Fibroblast of villous mesenchyme (primary cell): ENCODE measurements at regions not wholly inside any gene's neighbourhood (a gene's known extent, or its start where the extent isn't known, plus 50 kb on each side); places are given as distances from the start of the nearest gene placed in this dataset.

Source experiments
- DNase-seq: peaks from one replicate; pipeline ENCODE4 v3.0.0-alpha.2; 2010; ENCODE audit warnings: low read depth
- H3K4me3 ChIP-seq: 2 replicates; pipeline ENCODE4 v1.5.1; 2011; ENCODE audit warnings: low read depth, mild to moderate bottlenecking, low read length
- CTCF ChIP-seq: IDR thresholded peaks from 2 replicates; pipeline ENCODE4 v1.5.1; 2012; ENCODE audit warnings: low read depth, mild to moderate bottlenecking, low read length; ENCODE audit not compliant: insufficient read depth

GRCh38 chr10:84844461-84844860 lies 516.1 kb downstream of the CCSER2 start:
- H3K4me3 ChIP-seq, result no peak overlapping the region
- no peak for DNase-seq
- TF ChIP-seq CTCF, result no peak

DNA sequence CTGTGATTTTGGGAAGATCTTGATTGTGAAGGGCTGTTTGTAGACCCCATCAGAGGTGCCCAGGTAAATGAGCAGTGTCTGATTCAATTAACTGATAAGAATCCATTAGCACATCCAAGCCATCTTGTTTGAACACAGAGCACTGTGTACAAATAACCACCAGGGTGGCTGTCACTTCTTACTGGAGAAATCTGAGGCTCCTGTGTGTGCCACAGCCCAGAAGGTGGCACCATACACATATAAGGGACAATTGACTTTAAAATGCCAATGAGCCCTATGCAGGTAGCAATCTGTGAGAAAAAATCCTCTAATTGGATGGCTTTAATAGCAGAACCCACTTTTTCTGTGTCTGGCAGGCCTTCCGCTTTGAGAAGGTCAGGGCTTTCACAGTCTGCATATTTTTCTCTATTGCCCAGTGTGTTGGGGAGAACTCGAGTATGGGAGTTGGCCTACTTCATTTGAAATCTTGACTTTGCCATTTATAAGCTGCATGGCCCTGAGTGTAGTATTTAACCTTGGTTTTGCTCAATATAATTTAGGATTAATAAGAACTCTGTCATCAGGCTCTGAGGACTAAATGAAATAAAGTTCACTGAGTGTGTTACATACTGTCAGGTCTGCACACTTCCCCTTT lies 517.4 kb downstream of the CCSER2 start:
- no peak for TF ChIP-seq CTCF
- H3K4me3 ChIP-seq, result no peak overlapping the region
- DNase-seq, result no peak

GRCh38 chr10:84846658-84847316 lies 518.4 kb downstream of the CCSER2 start:
- H3K4me3 ChIP-seq, result no peak overlapping the region
- TF ChIP-seq CTCF, result no peak
- no peak for DNase-seq

DNA sequence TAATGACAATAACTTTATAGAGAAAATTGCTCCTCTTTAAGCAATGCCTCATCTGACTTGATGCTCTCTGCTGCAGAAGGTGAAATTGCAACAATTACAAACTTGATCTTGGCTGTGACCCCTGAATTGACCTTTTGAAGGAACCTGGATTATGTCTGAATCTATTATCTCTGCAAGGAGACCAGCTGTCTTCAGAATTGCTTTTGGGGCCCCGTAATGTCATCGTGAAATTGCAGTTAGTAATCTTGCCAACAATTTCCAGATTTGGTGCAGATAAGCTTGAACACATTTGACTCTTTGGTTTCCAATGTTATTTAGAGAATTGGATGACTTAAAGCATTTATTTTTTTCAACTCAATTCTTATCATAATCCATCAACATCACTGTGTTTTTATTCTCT lies 520.6 kb downstream of the CCSER2 start:
- no peak for TF ChIP-seq CTCF
- DNase-seq, result no peak
- H3K4me3 ChIP-seq, result no peak overlapping the region

GRCh38 chr10:84850826-84851225 lies 522.4 kb downstream of the CCSER2 start:
- TF ChIP-seq CTCF, result no peak
- H3K4me3 ChIP-seq, result no peak overlapping the region
- DNase-seq, result no peak

- TF ChIP-seq CTCF, result no peak
- no peak for DNase-seq
- no peak overlapping the region for H3K4me3 ChIP-seq
These were observed 526.0 kb downstream of the CCSER2 start for GRCh38 chr10:84854439-84854838.

DNA sequence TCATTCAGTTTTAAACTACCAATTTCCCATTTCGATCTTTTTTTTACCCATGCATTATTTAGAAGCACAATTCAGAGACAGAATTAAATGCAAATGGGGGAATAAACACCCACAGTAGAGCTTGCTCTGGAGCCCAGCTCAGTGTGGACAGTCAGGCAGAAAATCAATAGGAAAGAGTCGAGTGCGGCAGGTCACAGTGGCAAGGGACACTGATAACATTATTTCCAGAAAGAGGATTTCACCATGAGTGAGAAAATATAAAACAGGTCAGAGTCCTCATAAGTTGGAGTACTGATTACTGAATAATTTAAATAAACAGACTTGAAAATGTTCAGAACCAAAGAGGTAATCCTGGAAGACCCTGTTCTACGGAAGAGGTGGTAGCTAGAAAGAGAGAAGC lies 532.5 kb downstream of the CCSER2 start:
- TF ChIP-seq CTCF, result no peak
- H3K4me3 ChIP-seq, result no peak overlapping the region
- DNase-seq, result no peak
